ENCODE measurements at regions not wholly inside any gene's neighbourhood (a gene's known extent, or its start where the extent isn't known, plus 50 kb on each side); places are given as distances from the start of the nearest gene placed in this dataset.

DNA sequence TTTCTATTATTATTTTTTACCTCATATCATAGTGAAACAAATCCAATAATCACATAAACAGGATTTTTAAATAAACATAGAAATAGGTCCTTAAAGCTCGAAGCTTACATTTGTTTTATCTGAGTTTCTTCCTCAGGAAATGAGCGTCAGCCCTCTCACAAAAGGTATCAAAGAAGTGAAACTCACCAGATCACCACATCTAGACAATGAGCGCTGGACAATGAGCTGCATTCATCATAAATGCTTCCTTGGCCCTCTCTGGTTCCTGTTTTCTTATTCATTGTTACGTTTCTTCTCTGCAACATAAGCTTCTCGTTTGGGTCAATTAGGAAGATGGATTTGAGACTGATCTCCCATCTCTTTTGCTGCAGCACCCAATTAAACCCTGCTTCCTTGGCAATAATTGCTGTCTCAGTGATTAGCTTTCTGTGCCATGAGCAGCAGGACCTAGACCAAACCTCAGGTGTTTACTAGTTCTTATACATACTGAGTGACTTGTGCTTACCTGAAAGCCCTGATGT is 649.9 kb upstream of the LUZP2 start:
- Histone ChIP-seq H3K4me3 (no peak overlapping the region), H3K27me3 (no peaks in the 10 kb centered on the region), H3K27ac (no peak overlapping the region), H3K9me3 (ENCODE audit: low read depth) (no peaks in the 10 kb centered on the region), H3K36me3 (no peaks in the 10 kb centered on the region), H3K4me1 (ENCODE audit: low read depth) (no peaks in the 10 kb centered on the region)
- DNase-seq (ENCODE audit: low read depth in 1 of 2, low spot score in 1 of 2) = peak in 1 of 2 donors; percentile 49
- TF ChIP-seq CTCF (IDR thresholded peaks at IDR 0.05; ENCODE audit: low read depth, low read length) = no peak

DNA sequence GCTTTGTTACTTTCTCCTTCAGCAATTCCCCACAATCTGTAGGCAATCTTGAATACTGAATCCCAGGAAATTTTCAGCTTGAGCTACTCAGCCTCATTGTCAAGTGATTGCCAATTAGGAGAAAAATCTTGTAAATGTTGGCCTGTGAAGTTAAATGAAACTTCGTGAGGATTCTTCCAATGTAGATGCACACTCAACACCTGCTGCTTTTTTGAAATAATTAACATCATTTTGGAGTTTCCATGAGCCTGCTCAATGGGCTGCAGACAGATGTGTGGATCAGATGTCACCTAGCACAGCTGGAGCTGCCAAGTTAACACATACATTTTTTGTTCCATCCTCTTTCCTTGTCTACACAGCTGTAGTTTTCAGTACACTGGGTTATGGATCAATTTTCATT is 645.6 kb upstream of the LUZP2 start:
- no peaks in the 10 kb centered on the region for H3K27me3 ChIP-seq
- TF ChIP-seq CTCF (IDR thresholded peaks at IDR 0.05; ENCODE audit: low read depth, low read length) = no peak

DNA sequence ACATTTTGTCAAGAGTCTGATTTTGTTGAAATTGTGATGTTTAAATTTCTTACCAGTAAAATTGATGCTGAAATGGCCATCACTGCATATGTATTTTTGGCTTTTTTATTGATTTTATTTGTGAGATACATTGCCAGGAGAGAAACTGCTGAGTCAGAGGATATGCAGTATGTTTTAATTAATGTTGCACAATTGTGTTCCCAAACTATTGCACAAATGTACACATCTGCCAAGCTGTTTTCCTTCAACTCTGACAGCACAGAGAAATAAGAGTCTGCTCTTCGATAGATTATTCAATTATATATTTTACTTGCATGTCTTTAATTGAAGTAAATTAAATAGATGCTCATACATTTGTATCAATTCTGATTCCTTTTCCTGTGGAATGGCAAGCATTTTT is 640.2 kb upstream of the LUZP2 start:
- TF ChIP-seq CTCF (IDR thresholded peaks at IDR 0.05; ENCODE audit: low read depth, low read length) = no peak

More for the DNA sequence above, 645.6 kb upstream of the LUZP2 start:
- H3K36me3 ChIP-seq = no peaks in the 10 kb centered on the region
- no peak for DNase-seq (ENCODE audit: low read depth in 1 of 2, low spot score in 1 of 2)
- no peaks in the 10 kb centered on the region for H3K9me3 ChIP-seq (ENCODE audit: low read depth)
- H3K27ac ChIP-seq = no peak overlapping the region
- no peaks in the 10 kb centered on the region for H3K4me1 ChIP-seq (ENCODE audit: low read depth)
- no peak overlapping the region for H3K4me3 ChIP-seq

GRCh38 chr11:23859087-23859486 is 637.8 kb upstream of the LUZP2 start:
- no peak for DNase-seq (ENCODE audit: low read depth in 1 of 2, low spot score in 1 of 2)
- TF ChIP-seq CTCF (IDR thresholded peaks at IDR 0.05; ENCODE audit: low read depth, low read length) = no peak
- H3K9me3 ChIP-seq (ENCODE audit: low read depth) = no peaks in the 10 kb centered on the region
- no peaks in the 10 kb centered on the region for H3K27me3 ChIP-seq
- no peak overlapping the region for H3K4me3 ChIP-seq
- H3K4me1 ChIP-seq (ENCODE audit: low read depth) = no peaks in the 10 kb centered on the region
- H3K27ac ChIP-seq = no peak overlapping the region
- no peaks in the 10 kb centered on the region for H3K36me3 ChIP-seq

More for the DNA sequence above, 640.2 kb upstream of the LUZP2 start:
- Histone ChIP-seq H3K4me3 (no peak overlapping the region), H3K9me3 (ENCODE audit: low read depth) (no peaks in the 10 kb centered on the region), H3K36me3 (no peaks in the 10 kb centered on the region), H3K27ac (no peak overlapping the region), H3K4me1 (ENCODE audit: low read depth) (no peaks in the 10 kb centered on the region), H3K27me3 (no peaks in the 10 kb centered on the region)
- peak in 1 of 2 donors; percentile 89 for DNase-seq (ENCODE audit: low read depth in 1 of 2, low spot score in 1 of 2)

GRCh38 chr11:23861615-23862014 is 635.2 kb upstream of the LUZP2 start:
- H3K4me3 ChIP-seq = no peak overlapping the region
- TF ChIP-seq CTCF (IDR thresholded peaks at IDR 0.05; ENCODE audit: low read depth, low read length) = no peak

More at GRCh38 chr11:23861615-23862014, 635.2 kb upstream of the LUZP2 start:
- H3K27me3 ChIP-seq = no peaks in the 10 kb centered on the region
- H3K4me1 ChIP-seq (ENCODE audit: low read depth) = no peaks in the 10 kb centered on the region
- no peak for DNase-seq (ENCODE audit: low read depth in 1 of 2, low spot score in 1 of 2)
- no peaks in the 10 kb centered on the region for H3K36me3 ChIP-seq
- no peaks in the 10 kb centered on the region for H3K9me3 ChIP-seq (ENCODE audit: low read depth)
- H3K27ac ChIP-seq = no peak overlapping the region

Data from cardiac muscle cell (in vitro differentiated cells and primary cell).